ENCODE measurements at regions not wholly inside any gene's neighbourhood (a gene's known extent, or its start where the extent isn't known, plus 50 kb on each side); places are given as distances from the start of the nearest gene placed in this dataset.

GRCh38 chr9:121550041-121550440 lies 50.4 kb upstream of the GGTA1 start:
- DNase-seq (ENCODE audit: low read depth in 2 of 2), result no peak

GRCh38 chr9:121550569-121551512 lies 51.2 kb upstream of the GGTA1 start:
- peak; percentile 52 to 71 for DNase-seq (ENCODE audit: low read depth in 2 of 2)

- no peak for DNase-seq (ENCODE audit: low read depth in 2 of 2)
Measured at GRCh38 chr9:121551985-121552753, 52.5 kb upstream of the GGTA1 start.

- no peak for DNase-seq (ENCODE audit: low read depth in 2 of 2)
Measured at GRCh38 chr9:121556082-121556481, 56.4 kb upstream of the GGTA1 start.

GRCh38 chr9:121556580-121556979 lies 56.9 kb upstream of the GGTA1 start:
- DNase-seq (ENCODE audit: low read depth in 2 of 2), result no peak

GRCh38 chr9:121557581-121558447 lies 58.2 kb upstream of the GGTA1 start:
- DNase-seq (ENCODE audit: low read depth in 2 of 2), result no peak

GRCh38 chr9:121558473-121558872 lies 58.8 kb upstream of the GGTA1 start:
- no peak for DNase-seq (ENCODE audit: low read depth in 2 of 2)

GRCh38 chr9:121559183-121559582 lies 59.5 kb upstream of the GGTA1 start:
- no peak for DNase-seq (ENCODE audit: low read depth in 2 of 2)

- no peak for DNase-seq (ENCODE audit: low read depth in 2 of 2)
Measured at GRCh38 chr9:121560921-121561320, 61.3 kb upstream of the GGTA1 start.

- DNase-seq (ENCODE audit: low read depth in 2 of 2), result no peak
Measured at GRCh38 chr9:121561385-121562222, 62.0 kb upstream of the GGTA1 start.

GRCh38 chr9:121562301-121562700 lies 62.7 kb upstream of the GGTA1 start:
- no peak for DNase-seq (ENCODE audit: low read depth in 2 of 2)

- no peak for DNase-seq (ENCODE audit: low read depth in 2 of 2)
Measured at GRCh38 chr9:121563425-121563824, 63.8 kb upstream of the GGTA1 start.

GRCh38 chr9:121563881-121564460 lies 64.3 kb upstream of the GGTA1 start:
- no peak for DNase-seq (ENCODE audit: low read depth in 2 of 2)

GRCh38 chr9:121564504-121565260 lies 65.0 kb upstream of the GGTA1 start:
- no peak for DNase-seq (ENCODE audit: low read depth in 2 of 2)

GRCh38 chr9:121566481-121567465 lies 67.1 kb upstream of the GGTA1 start:
- DNase-seq (ENCODE audit: low read depth in 2 of 2), result no peak

- DNase-seq (ENCODE audit: low read depth in 2 of 2), result no peak
Measured at GRCh38 chr9:121567500-121568342, 68.1 kb upstream of the GGTA1 start.

Data from activated CD4-positive, alpha-beta T cell treated with anti-CD3 and anti-CD28 coated beads for 24 hours (primary cell).